HepG2 (cell line): ENCODE measurements at regions not wholly inside any gene's neighbourhood (a gene's known extent, or its start where the extent isn't known, plus 50 kb on each side); places are given as distances from the start of the nearest gene placed in this dataset.

ENCODE experiments used
- ATAC-seq: fragments of 200-7000 bp; cut with Tn5 transposase; 3 replicates; pipeline ENCODE4 v1.9.1; 2020; ENCODE audit warnings: mild to moderate bottlenecking, moderate library complexity
- BruUV-seq: library from RNA; stranded (reverse); fragments of 400-500 nt; replicated peaks from 2 replicates; lab custom pipeline; 2021; lab: Mats Ljungman, UMichigan
- CTCF ChIA-PET: fragments of 300-600 bp; formaldehyde crosslinking; extraction: SDS; loops from one replicate; lab custom pipeline; 2021; ENCODE audit warnings: low total read pairs, inconsistent platforms, low intra/inter-chr PET ratio; lab: Yijun Ruan, JAX
- POLR2A ChIA-PET: fragments of 350-600 bp; sonication (Branson Sonifier 250); formaldehyde crosslinking; loops from one replicate; lab custom pipeline; 2020; ENCODE audit warnings: antibody characterized with exemption, inconsistent platforms; lab: Yijun Ruan, JAX
- DNase-seq: peaks from one replicate; pipeline ENCODE4 v3.0.0-alpha.2; 2015; ENCODE audit warnings: low spot score
- FAIRE-seq: peaks from 3 replicates; lab custom pipeline; 2011; peaks lifted over from hg19 to GRCh38; lab: Jason Lieb, UNC
- H2AFZ ChIP-seq: one replicate; pipeline ENCODE4 v1.6.1; 2011; ENCODE audit warnings: low read length, inconsistent platforms
- H3K27ac ChIP-seq: fragments of 300-600 bp; 3 replicates; pipeline ENCODE4 v1.8.0; 2011; ENCODE audit warnings: mixed run types, mild to moderate bottlenecking, mixed read lengths, low read length, inconsistent platforms; ENCODE audit not compliant: insufficient read depth; ENCODE audit errors: extremely low read length
- H3K27me3 ChIP-seq, 2 experiments: fragments of 200-600 bp in 1 of 2; 2 replicates in 1 of 2; 3 replicates in 1 of 2; pipeline versions ENCODE4 v1.6.0 to v1.8.0; 2011; ENCODE audit warnings: low read length in 2 of 2, mild to moderate bottlenecking in 2 of 2, moderate library complexity in 2 of 2, inconsistent platforms in 1 of 2; ENCODE audit not compliant: insufficient read depth in 2 of 2, control insufficient read depth in 1 of 2
- H3K36me3 ChIP-seq, 2 experiments: fragments of 200-600 bp in 1 of 2; replicated peaks in 1 of 2; 2 replicates in 1 of 2; 3 replicates in 1 of 2; pipeline versions ENCODE4 v1.5.1 to v1.8.0; 2011; ENCODE audit warnings: low read length in 2 of 2, inconsistent platforms in 1 of 2; ENCODE audit not compliant: insufficient read depth in 2 of 2, control insufficient read depth in 1 of 2
- H3K4me1 ChIP-seq: 2 replicates; pipeline ENCODE4 v1.5.1; 2012; ENCODE audit warnings: low read length, inconsistent platforms; ENCODE audit not compliant: insufficient read depth
- H3K4me2 ChIP-seq: 2 replicates; pipeline ENCODE4 v1.6.0; 2011; ENCODE audit warnings: low read depth, low read length, inconsistent platforms
- H3K4me3 ChIP-seq, 3 experiments: fragments of 200-600 bp in 1 of 3; sonication (generic), shearing (Covaris generic) in 1 of 3; replicated peaks in 1 of 3; 2 replicates each; pipeline ENCODE4 v1.5.1; 2011 to 2016; ENCODE audit warnings: low read length in 3 of 3, inconsistent platforms in 2 of 3, low read depth in 2 of 3, mild to moderate bottlenecking in 2 of 3, control low read depth in 1 of 3, mixed read lengths in 1 of 3; ENCODE audit not compliant: insufficient read depth in 1 of 3
- H3K79me2 ChIP-seq: one replicate; pipeline ENCODE4 v1.6.1; 2011; ENCODE audit warnings: low read length, inconsistent platforms; ENCODE audit not compliant: insufficient read depth
- H3K9ac ChIP-seq: 2 replicates; pipeline ENCODE4 v1.6.0; 2011; ENCODE audit warnings: mild to moderate bottlenecking, low read depth, low read length, inconsistent platforms; ENCODE audit not compliant: insufficient read depth
- H3K9me3 ChIP-seq: 2 replicates; pipeline ENCODE4 v1.5.1; 2012; ENCODE audit warnings: mild to moderate bottlenecking, low read length
- H4K20me1 ChIP-seq: 2 replicates; pipeline ENCODE4 v1.6.0; 2011; ENCODE audit warnings: inconsistent platforms, mild to moderate bottlenecking, low read length, moderate library complexity; ENCODE audit not compliant: insufficient read depth
- NRL ChIP-seq: sonication (generic); formaldehyde crosslinking; IDR thresholded peaks from 2 replicates; pipeline ENCODE4 v1.5.0; 2020; ENCODE audit warnings: missing genetic modification reagents, mild to moderate bottlenecking, moderate library complexity, borderline replicate concordance
- ONECUT2 ChIP-seq: sonication (generic); formaldehyde crosslinking; IDR thresholded peaks from 2 replicates; pipeline ENCODE4 v1.4.0; 2020; ENCODE audit warnings: missing genetic modification reagents
- PLSCR1 ChIP-seq: sonication (generic); formaldehyde crosslinking; IDR thresholded peaks from 2 replicates; pipeline ENCODE4 v1.5.0; 2020; ENCODE audit warnings: missing genetic modification reagents, mild to moderate bottlenecking, borderline replicate concordance
- TFDP1 ChIP-seq: IDR thresholded peaks from 2 replicates; pipeline ENCODE4 v1.6.1; 2016; ENCODE audit warnings: missing compliant biosample characterization, missing genetic modification reagents, borderline replicate concordance
- WGBS: methylation state at CpG from one replicate; pipeline ENCODE4 v1.1.6; 2017; ENCODE audit warnings: low lambda C conversion rate; 5-methylcytosine and 5-hydroxymethylcytosine counted together
- in situ Hi-C: cut with HindIII; loops from 2 replicates; pipeline ENCODE4 v1.10.0; 2017; ENCODE audit warnings: low pct_unique_long_range_greater_than_20kb; ENCODE audit not compliant: extremely low pct_ligation_motif_present
- intact Hi-C: fragments of 100-400 bp; cut with micrococcal nuclease; formaldehyde crosslinking; loops from one replicate; pipeline ENCODE4 v1.10.0; 2022; ENCODE audit not compliant: unreplicated experiment
- TF ChIP-seq, protein P1 (sequence below): sonication (generic); formaldehyde crosslinking; IDR thresholded peaks from 2 replicates; pipeline ENCODE4 v1.4.0; 2020; ENCODE audit warnings: missing genetic modification reagents, mild to moderate bottlenecking, borderline replicate concordance
- TF ChIP-seq, protein P2 (sequence below): sonication (generic); formaldehyde crosslinking; IDR thresholded peaks from 2 replicates; pipeline ENCODE4 v1.4.0; 2020; ENCODE audit warnings: missing genetic modification reagents, borderline replicate concordance

DNA sequence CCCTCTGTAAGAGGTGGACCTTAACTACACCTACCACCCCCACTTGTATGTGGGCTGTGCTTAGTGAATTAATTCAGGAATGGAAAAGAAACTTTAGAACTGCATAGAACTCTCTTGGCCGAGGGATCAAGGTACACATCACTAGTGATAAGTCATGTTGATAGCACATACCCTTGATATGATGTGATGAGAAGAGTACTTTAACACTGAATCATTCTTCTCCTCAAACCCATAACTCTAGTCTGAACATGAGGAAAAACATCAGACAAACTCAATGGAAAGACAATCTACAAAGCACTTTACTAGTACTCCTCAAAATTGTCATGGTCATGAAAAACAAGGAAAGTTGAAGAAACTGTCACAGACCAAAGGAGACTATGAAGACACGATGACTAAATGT is 87.6 kb downstream of the P2RY1 start:
- H2AFZ ChIP-seq = no peak overlapping the region
- TF ChIP-seq TFDP1 (CRISPR knock-in tag) (no peak), PLSCR1 (no peak), NRL (CRISPR knock-in tag) (no peak), ONECUT2 (CRISPR knock-in tag) (no peak)
- TF ChIP-seq, protein P1, sequence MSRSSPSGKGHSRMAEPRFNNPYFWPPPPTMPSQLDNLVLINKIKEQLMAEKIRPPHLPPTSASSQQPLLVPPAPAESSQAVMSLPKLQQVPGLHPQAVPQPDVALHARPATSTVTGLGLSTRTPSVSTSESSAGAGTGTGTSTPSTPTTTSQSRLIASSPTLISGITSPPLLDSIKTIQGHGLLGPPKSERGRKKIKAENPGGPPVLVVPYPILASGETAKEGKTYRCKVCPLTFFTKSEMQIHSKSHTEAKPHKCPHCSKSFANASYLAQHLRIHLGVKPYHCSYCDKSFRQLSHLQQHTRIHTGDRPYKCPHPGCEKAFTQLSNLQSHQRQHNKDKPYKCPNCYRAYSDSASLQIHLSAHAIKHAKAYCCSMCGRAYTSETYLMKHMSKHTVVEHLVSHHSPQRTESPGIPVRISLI = no peak
- TF ChIP-seq, protein P2, sequence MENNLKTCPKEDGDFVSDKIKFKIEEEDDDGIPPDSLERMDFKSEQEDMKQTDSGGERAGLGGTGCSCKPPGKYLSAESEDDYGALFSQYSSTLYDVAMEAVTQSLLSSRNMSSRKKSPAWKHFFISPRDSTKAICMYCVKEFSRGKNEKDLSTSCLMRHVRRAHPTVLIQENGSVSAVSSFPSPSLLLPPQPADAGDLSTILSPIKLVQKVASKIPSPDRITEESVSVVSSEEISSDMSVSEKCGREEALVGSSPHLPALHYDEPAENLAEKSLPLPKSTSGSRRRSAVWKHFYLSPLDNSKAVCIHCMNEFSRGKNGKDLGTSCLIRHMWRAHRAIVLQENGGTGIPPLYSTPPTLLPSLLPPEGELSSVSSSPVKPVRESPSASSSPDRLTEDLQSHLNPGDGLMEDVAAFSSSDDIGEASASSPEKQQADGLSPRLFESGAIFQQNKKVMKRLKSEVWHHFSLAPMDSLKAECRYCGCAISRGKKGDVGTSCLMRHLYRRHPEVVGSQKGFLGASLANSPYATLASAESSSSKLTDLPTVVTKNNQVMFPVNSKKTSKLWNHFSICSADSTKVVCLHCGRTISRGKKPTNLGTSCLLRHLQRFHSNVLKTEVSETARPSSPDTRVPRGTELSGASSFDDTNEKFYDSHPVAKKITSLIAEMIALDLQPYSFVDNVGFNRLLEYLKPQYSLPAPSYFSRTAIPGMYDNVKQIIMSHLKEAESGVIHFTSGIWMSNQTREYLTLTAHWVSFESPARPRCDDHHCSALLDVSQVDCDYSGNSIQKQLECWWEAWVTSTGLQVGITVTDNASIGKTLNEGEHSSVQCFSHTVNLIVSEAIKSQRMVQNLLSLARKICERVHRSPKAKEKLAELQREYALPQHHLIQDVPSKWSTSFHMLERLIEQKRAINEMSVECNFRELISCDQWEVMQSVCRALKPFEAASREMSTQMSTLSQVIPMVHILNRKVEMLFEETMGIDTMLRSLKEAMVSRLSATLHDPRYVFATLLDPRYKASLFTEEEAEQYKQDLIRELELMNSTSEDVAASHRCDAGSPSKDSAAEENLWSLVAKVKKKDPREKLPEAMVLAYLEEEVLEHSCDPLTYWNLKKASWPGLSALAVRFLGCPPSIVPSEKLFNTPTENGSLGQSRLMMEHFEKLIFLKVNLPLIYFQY (CRISPR knock-in tag) = no peak
- TF ChIP-seq, all 625 proteins: peak for 0
- Histone ChIP-seq H4K20me1 (no peaks in the 10 kb centered on the region), H3K4me3 (no peak overlapping the region), H3K79me2 (no peaks in the 10 kb centered on the region), H3K9ac (no peak overlapping the region), H3K27ac (no peak overlapping the region), H3K4me1 (no peaks in the 10 kb centered on the region), H3K36me3 (no peaks in the 10 kb centered on the region), H3K4me2 (no peak overlapping the region), H3K27me3 (no peaks in the 10 kb centered on the region), H3K9me3 (no peaks in the 10 kb centered on the region)
- ChIA-PET POLR2A (no interaction called here), CTCF (no interaction called here)
- 2% methylated on average over 2 of the region's 2 CpGs for WGBS
- no peak for FAIRE-seq
- intact Hi-C loops (no loop called here), in situ Hi-C loops (no loop called here)
- no peak for DNase-seq
- BruUV-seq = no TSS peak
- ATAC-seq = no peak
